GM10266 (cell line): ENCODE measurements at regions not wholly inside any gene's neighbourhood (a gene's known extent, or its start where the extent isn't known, plus 50 kb on each side); places are given as distances from the start of the nearest gene placed in this dataset.

ENCODE experiments used
- DNase-seq: peaks from one replicate; pipeline ENCODE4 v3.0.0; 2012; ENCODE audit errors: extremely low spot score
- TF ChIP-seq, protein P1 (sequence below): IDR thresholded peaks from 2 replicates; pipeline ENCODE4 v1.5.1; 2012; ENCODE audit warnings: mild to moderate bottlenecking, low read depth; ENCODE audit not compliant: control insufficient read depth, insufficient read depth; ENCODE audit errors: missing control alignments

DNA sequence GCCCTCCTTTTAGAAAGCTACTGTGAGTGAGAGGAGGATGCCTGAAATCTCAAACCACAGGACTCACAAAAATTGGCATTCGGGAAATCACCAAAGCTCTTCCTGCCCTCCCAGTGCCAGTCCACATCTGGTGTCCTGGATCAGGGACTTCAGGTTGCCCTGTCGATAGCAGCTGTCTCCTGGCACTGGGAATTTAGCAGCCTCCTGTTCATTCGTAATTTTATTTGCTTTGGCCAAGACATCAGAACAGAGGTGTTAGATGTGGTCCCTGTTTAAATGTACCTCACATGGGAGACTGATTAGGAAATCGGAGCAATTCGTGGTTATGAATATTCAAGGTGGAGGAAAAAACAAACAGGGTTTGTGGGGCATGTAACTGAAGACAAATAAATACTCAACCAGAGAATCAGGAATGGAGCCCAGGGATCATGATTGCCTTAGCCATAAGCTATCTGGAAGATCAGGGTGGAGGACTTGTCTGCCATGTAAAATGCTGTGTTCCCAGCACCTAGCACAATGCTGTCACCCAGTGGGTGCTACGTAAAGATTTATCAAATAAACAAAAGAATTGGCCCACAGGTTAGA is 265.2 kb upstream of the PROK2 start:
- DNase-seq, result no peak
- TF ChIP-seq, protein P1, sequence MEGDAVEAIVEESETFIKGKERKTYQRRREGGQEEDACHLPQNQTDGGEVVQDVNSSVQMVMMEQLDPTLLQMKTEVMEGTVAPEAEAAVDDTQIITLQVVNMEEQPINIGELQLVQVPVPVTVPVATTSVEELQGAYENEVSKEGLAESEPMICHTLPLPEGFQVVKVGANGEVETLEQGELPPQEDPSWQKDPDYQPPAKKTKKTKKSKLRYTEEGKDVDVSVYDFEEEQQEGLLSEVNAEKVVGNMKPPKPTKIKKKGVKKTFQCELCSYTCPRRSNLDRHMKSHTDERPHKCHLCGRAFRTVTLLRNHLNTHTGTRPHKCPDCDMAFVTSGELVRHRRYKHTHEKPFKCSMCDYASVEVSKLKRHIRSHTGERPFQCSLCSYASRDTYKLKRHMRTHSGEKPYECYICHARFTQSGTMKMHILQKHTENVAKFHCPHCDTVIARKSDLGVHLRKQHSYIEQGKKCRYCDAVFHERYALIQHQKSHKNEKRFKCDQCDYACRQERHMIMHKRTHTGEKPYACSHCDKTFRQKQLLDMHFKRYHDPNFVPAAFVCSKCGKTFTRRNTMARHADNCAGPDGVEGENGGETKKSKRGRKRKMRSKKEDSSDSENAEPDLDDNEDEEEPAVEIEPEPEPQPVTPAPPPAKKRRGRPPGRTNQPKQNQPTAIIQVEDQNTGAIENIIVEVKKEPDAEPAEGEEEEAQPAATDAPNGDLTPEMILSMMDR, result no peak

DNA sequence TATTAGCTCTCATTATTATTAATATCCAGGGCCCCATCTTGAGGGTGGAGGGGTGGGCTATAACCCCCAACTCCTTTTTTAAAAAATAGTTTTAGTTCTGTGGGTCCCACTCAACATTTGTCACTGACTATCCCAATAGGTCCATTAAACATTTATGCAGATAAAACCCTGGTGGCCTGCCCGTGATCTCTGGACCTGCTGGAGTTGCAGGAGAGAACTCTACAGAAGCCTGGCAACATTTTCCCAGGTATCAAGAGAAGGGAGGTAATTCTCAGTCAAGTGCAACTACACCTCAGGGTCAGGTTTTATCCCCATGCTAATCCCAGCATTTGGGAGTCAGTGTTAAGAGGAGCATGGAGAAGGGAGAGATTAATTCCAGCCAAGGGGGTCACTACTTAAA is 264.4 kb upstream of the PROK2 start:
- DNase-seq, result no peak
- TF ChIP-seq, protein P1, result no peak

- TF ChIP-seq, protein P1, result no peak
- no peak for DNase-seq
These were observed 263.9 kb upstream of the PROK2 start for GRCh38 chr3:72048873-72049272.

DNA sequence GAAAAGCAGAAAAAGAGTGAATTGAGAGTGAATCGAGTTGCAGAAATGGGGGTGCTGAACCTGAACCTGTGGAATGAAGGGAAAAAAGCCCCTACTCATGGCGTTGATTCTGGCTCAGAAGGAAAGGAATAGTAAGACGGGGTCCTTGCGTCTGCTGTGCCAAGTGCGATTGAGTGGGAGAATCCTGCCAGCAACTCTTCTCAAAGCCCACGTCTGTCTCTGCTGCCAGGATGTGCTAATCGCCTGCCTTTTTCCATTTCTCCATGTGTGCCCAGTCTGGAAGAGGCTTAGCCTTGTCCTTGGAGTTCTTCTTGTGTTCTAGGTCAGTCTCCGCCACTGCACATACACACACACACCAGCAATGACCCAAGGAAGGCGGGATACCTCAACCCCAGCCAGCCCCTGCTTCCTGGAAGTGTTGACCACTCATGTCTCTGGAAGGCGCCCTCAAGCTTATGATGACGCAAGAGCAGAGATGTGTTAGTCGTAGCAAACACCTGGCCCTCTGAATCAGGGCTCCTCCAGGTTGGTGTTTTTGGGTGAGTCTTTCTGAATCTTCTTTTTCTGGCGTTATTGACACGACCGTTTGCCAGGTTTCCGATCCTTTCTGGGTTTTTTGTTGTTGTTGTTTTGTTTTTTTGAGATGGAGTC is 262.4 kb upstream of the PROK2 start:
- TF ChIP-seq, protein P1, result no peak
- no peak for DNase-seq

- TF ChIP-seq, protein P1, result no peak
- no peak for DNase-seq
These were observed 259.4 kb upstream of the PROK2 start for GRCh38 chr3:72044231-72044855.

GRCh38 chr3:72043204-72044133 is 258.5 kb upstream of the PROK2 start:
- no peak for DNase-seq
- TF ChIP-seq, protein P1, result no peak
